NCI-H1105 treated with DMSO at 0.1 percent for 48 hours (cell line): ENCODE measurements at regions not wholly inside any gene's neighbourhood (a gene's known extent, or its start where the extent isn't known, plus 50 kb on each side); places are given as distances from the start of the nearest gene placed in this dataset.

Source experiments
- DNase-seq: peaks from one replicate; lab custom pipeline; 2025; lab: John Stamatoyannopoulos, UW

- peak; percentile 12 for DNase-seq
Observed at GRCh38 chr2:21694079-21694878, 570.5 kb downstream of the TDRD15 start.

GRCh38 chr2:21696900-21697299 lies 573.1 kb downstream of the TDRD15 start:
- DNase-seq, result no peak

GRCh38 chr2:21700644-21701043 lies 576.9 kb downstream of the TDRD15 start:
- no peak for DNase-seq

- no peak for DNase-seq
Observed at GRCh38 chr2:21710031-21710430, 586.3 kb downstream of the TDRD15 start.

GRCh38 chr2:21710496-21710895 lies 586.7 kb downstream of the TDRD15 start:
- no peak for DNase-seq

- no peak for DNase-seq
Observed at GRCh38 chr2:21715887-21716286, 592.1 kb downstream of the TDRD15 start.

- peak; percentile 79 for DNase-seq
Observed at GRCh38 chr2:21727101-21727500, 603.3 kb downstream of the TDRD15 start.

GRCh38 chr2:21728133-21728532 lies 604.4 kb downstream of the TDRD15 start:
- no peak for DNase-seq

GRCh38 chr2:21730141-21730540 lies 606.4 kb downstream of the TDRD15 start:
- no peak for DNase-seq

- DNase-seq, result no peak
Observed at GRCh38 chr2:21740484-21740883, 616.7 kb downstream of the TDRD15 start.

GRCh38 chr2:21746499-21746898 lies 622.7 kb downstream of the TDRD15 start:
- DNase-seq, result no peak

GRCh38 chr2:21748501-21748900 lies 624.7 kb downstream of the TDRD15 start:
- DNase-seq, result no peak

- peak; percentile 33 for DNase-seq
Observed at GRCh38 chr2:21754164-21754788, 630.5 kb downstream of the TDRD15 start.

GRCh38 chr2:21757805-21758430 lies 634.1 kb downstream of the TDRD15 start:
- DNase-seq, result peak; percentile 10

GRCh38 chr2:21759819-21760218 lies 636.1 kb downstream of the TDRD15 start:
- no peak for DNase-seq

- DNase-seq, result no peak
Observed at GRCh38 chr2:21761361-21761760, 637.6 kb downstream of the TDRD15 start.

- DNase-seq, result no peak
Observed at GRCh38 chr2:21763501-21763900, 639.7 kb downstream of the TDRD15 start.

GRCh38 chr2:21770787-21771186 lies 647.0 kb downstream of the TDRD15 start:
- no peak for DNase-seq

GRCh38 chr2:21772624-21773023 lies 648.9 kb downstream of the TDRD15 start:
- no peak for DNase-seq

- DNase-seq, result no peak
Observed at GRCh38 chr2:21773168-21773567, 649.4 kb downstream of the TDRD15 start.

GRCh38 chr2:21774691-21775368 lies 651.1 kb downstream of the TDRD15 start:
- no peak for DNase-seq

GRCh38 chr2:21779786-21780185 lies 656.0 kb downstream of the TDRD15 start:
- no peak for DNase-seq

GRCh38 chr2:21781962-21782361 lies 658.2 kb downstream of the TDRD15 start:
- DNase-seq, result no peak
